ENCODE measurements at regions not wholly inside any gene's neighbourhood (a gene's known extent, or its start where the extent isn't known, plus 50 kb on each side); places are given as distances from the start of the nearest gene placed in this dataset.

- TF ChIP-seq CTCF (IDR thresholded peaks at IDR 0.05) (no peak), POLR2A (IDR thresholded peaks at IDR 0.05) (no peak), POLR2AphosphoS5 (IDR thresholded peaks at IDR 0.05) (no peak)
Observed at GRCh38 chr4:162957521-162958143, 209.1 kb downstream of the NAF1 start.
